Esophagus (tissue), 2 donors: ENCODE measurements at regions not wholly inside any gene's neighbourhood (a gene's known extent, or its start where the extent isn't known, plus 50 kb on each side); places are given as distances from the start of the nearest gene placed in this dataset.
"Not testable (repeated sequence)": the region's sequence is repeated elsewhere in the genome, so short reads cannot be mapped to it uniquely, and the experiment has no call there.

Source experiments
- H3K27ac ChIP-seq, 2 donors: one replicate each; pipeline ENCODE4 v1.5.1; 2013; ENCODE audit warnings: low read depth in 2 of 2, mild to moderate bottlenecking in 2 of 2, inconsistent platforms in 1 of 2, low read length in 1 of 2, moderate library complexity in 1 of 2
- H3K27me3 ChIP-seq, 2 donors: one replicate each; pipeline ENCODE4 v1.6.1; 2013; ENCODE audit warnings: low read length in 2 of 2, control low read depth in 1 of 2, mild to moderate bottlenecking in 1 of 2; ENCODE audit not compliant: insufficient read depth in 2 of 2, control insufficient read depth in 1 of 2
- H3K36me3 ChIP-seq, 2 donors: one replicate each; pipeline ENCODE4 v1.6.1; 2013; ENCODE audit warnings: low read length in 1 of 2; ENCODE audit not compliant: control insufficient read depth in 2 of 2, insufficient read depth in 2 of 2
- H3K4me1 ChIP-seq, 2 donors: one replicate each; pipeline ENCODE4 v1.6.1; 2013; ENCODE audit warnings: low read length in 1 of 2; ENCODE audit not compliant: control insufficient read depth in 2 of 2, insufficient read depth in 2 of 2
- H3K4me3 ChIP-seq, 2 donors: one replicate each; pipeline ENCODE4 v1.5.1; 2013; ENCODE audit warnings: low read length in 2 of 2, mild to moderate bottlenecking in 2 of 2, low read depth in 1 of 2, moderate library complexity in 1 of 2
- H3K9me3 ChIP-seq, 2 donors: one replicate each; pipeline ENCODE4 v1.6.1; 2013; ENCODE audit warnings: mild to moderate bottlenecking in 2 of 2, low read depth in 1 of 2, low read length in 1 of 2, moderate library complexity in 1 of 2; ENCODE audit not compliant: control insufficient read depth in 2 of 2, insufficient read depth in 1 of 2
- WGBS, 2 donors: extraction: QIAGEN DNeasy Blood & Tissue Kit; methylation state at CpG; one replicate each; pipeline ENCODE4 v1.1.7; 2013; 5-methylcytosine and 5-hydroxymethylcytosine counted together
- donor health status: healthy with polysubstance abuse.
- donor health status: Bipolar disorder and iron deficiency.

DNA sequence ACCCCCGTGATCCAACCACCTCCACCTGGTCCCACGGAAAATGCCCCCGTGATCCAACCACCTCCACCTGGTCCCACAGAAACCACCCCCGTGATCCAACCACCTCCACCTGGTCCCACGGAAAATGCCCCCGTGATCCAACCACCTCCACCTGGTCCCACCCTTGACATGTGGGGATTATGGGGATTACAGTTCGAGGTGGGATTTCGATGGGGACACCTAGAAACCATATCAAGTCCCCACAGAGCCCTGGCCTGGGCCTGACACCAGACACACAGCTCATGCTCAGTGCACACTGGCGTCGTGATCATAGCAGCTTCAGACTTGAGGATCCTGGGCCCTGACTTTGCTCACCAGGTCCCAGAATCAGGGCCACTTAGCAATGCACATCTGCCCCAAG lies 637.7 kb downstream of the TBC1D22A start:
- WGBS, 2 donors: 82 to 91% methylated on average over 9 of the region's 10 CpGs
- H3K9me3 ChIP-seq, H3K4me1 ChIP-seq, H3K27me3 ChIP-seq, H3K4me3 ChIP-seq, H3K36me3 ChIP-seq, H3K27ac ChIP-seq: not testable (repeated sequence)

- Histone ChIP-seq H3K4me1 (no peaks in the 10 kb centered on the region), H3K9me3 (no peaks in the 10 kb centered on the region), H3K27ac (no peak overlapping the region), H3K27me3 (no peaks in the 10 kb centered on the region), H3K4me3 (no peak overlapping the region), H3K36me3 (no peaks in the 10 kb centered on the region)
- 85 to 87% methylated on average over 21 of the region's 21 CpGs for WGBS, 2 donors
Measured at GRCh38 chr22:47398921-47399790, 636.7 kb downstream of the TBC1D22A start.

DNA sequence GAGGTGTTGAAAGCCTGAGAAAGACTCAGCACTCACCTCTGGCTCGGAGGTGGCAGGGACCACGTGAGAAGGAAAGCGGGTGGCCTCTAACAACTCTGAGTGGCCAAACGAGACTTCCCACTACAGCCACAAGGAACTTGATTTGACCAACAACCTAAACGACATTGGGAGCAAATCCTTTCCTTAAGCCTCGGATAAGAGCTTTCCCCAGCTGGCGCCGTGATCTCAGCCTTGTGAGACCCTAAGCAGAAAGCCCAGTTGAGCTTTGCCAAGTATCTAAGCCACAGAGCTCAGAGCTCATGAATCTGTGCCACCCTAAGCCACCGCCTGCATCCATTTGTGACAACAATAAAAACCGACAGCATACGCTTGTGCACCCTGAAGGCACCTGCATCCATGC lies 636.0 kb downstream of the TBC1D22A start:
- Histone ChIP-seq H3K27me3 (no peaks in the 10 kb centered on the region), H3K27ac (no peak overlapping the region), H3K4me1 (no peaks in the 10 kb centered on the region), H3K9me3 (no peaks in the 10 kb centered on the region), H3K4me3 (no peak overlapping the region), H3K36me3 (no peaks in the 10 kb centered on the region)
- 81 to 83% methylated on average over 11 of the region's 11 CpGs for WGBS, 2 donors

DNA sequence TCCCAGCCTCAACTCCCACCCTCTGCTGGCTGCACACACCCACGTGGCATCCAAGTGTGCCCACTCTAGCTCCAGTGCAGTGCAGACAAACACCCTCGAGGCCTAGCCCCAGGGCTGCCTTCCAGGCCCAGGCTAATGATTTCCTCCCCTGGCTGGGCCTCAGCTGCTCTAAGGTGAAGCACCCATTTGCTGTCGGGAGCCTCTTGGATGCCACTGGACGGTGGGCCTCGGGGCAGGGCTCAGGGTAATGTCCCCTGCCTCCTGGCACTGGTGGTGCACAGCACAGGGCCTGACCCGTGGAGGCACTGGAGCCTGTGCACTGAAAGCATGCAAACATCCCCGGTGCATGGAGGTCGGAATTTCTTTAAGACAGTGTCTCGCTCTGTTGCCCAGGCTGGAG lies 635.2 kb downstream of the TBC1D22A start:
- WGBS, 2 donors: 78 to 79% methylated on average over 9 of the region's 9 CpGs
- H3K36me3 ChIP-seq: no peaks in the 10 kb centered on the region

GRCh38 chr22:47396515-47396914 lies 634.1 kb downstream of the TBC1D22A start:
- WGBS, 2 donors: 85% methylated on average over 12 of the region's 12 CpGs
- Histone ChIP-seq H3K27me3 (no peaks in the 10 kb centered on the region), H3K36me3 (no peaks in the 10 kb centered on the region)

More for the DNA sequence above, 635.2 kb downstream of the TBC1D22A start:
- no peak overlapping the region for H3K4me3 ChIP-seq
- no peaks in the 10 kb centered on the region for H3K9me3 ChIP-seq
- H3K27ac ChIP-seq: no peak overlapping the region
- no peaks in the 10 kb centered on the region for H3K27me3 ChIP-seq
- H3K4me1 ChIP-seq: no peaks in the 10 kb centered on the region

DNA sequence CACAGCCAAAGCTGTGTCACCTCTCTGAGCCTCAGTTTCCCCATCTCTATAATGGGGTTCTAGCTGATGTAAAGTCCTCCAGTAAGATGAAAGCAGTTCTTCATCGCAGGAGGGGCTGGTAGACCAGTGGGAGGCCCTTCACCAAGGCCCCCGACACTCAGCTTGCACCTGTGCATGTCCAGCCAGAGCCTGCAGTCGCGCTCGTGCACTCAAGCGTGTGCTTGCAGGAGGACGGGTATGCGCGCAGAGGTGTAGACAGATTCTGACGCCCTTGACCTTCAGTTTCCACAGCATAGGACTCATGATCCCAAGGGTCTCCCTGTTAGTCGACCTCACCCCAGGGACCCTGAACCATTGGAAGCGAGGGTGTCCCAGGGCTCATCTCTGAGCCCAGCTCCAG lies 633.7 kb downstream of the TBC1D22A start:
- 86 to 92% methylated on average over 12 of the region's 12 CpGs for WGBS, 2 donors
- Histone ChIP-seq H3K4me3 (no peak overlapping the region), H3K36me3 (no peaks in the 10 kb centered on the region)

More at GRCh38 chr22:47396515-47396914, 634.1 kb downstream of the TBC1D22A start:
- Histone ChIP-seq H3K9me3 (no peaks in the 10 kb centered on the region), H3K4me1 (no peaks in the 10 kb centered on the region), H3K4me3 (no peak overlapping the region), H3K27ac (no peak overlapping the region)

DNA sequence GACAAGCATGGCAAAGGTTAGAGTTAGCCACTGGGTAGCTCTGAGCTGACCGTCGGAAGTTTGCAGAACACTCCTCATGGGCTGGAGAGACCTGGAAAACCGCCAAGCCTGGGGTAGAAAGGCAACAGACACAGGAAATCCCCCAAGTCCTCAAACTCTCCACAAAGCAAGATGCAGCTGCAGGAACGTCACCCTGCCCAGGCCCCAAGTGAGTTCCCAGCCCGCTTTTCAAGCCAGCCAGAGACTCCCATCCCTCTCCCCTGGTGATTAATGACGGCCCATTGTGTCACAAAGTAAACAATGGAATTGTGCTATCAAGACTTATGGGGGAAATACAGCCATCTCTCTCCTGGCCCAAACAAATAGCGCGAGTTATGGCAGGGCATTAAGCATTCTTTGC lies 633.0 kb downstream of the TBC1D22A start:
- H3K4me3 ChIP-seq: no peak overlapping the region
- 16 to 31% methylated on average over 8 of the region's 8 CpGs for WGBS, 2 donors
- H3K27ac ChIP-seq: no peak overlapping the region
- no peaks in the 10 kb centered on the region for H3K36me3 ChIP-seq
- H3K27me3 ChIP-seq: no peaks in the 10 kb centered on the region
- H3K9me3 ChIP-seq: no peaks in the 10 kb centered on the region
- no peaks in the 10 kb centered on the region for H3K4me1 ChIP-seq

More for the DNA sequence above, 633.7 kb downstream of the TBC1D22A start:
- Histone ChIP-seq H3K4me1 (no peaks in the 10 kb centered on the region), H3K9me3 (no peaks in the 10 kb centered on the region), H3K27ac (no peak overlapping the region), H3K27me3 (no peaks in the 10 kb centered on the region)

DNA sequence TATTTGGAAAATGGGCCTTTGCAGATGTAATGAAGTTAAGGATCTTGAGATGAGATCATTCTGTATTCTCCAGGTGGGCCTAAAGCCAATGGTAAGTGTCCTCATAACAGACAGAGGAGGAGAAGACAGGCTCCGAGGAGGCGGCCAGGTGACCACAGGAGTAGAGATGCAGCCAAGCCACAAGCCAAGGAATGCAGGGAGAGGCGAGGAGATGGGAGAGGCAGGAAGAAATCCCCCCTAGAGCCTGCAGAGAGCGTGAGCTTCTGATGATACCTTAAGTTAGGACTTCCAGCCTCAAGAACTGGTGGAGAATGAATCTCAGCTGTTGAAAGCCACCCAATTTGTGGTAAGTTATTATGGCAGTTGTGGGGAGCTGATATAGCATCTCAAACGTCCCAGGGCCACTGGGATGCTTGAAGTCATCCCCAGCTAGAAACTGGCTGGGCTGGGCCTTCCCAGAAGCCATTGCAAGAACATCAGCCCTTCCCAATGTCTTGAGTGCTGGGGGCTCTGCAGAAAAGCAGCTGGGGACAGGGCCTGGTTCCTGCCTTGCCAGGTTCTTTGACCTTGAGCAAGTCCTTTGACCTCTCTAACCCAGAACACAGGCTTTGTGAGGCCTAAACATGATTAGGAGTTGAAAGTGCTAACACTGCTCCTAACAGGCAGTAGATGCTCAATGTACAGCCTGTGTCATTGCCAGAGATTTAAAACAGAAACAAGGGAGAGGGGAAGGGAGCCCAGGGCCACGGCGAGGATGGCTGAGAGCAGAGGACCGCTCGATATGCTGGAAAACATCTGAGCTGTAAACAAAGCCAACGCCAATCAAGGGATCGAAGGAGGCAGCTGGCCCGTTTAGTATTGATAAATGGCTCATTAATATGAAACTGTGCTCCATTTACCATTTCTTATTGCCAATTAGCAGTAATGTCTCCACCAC lies 632.3 kb downstream of the TBC1D22A start:
- whole genome bisulfite sequencing, 2 donors: 67 to 73% methylated on average over 12 of the region's 12 CpGs
- no peaks in the 10 kb centered on the region for H3K9me3 ChIP-seq
- no peak overlapping the region for H3K4me3 ChIP-seq
- no peaks in the 10 kb centered on the region for H3K36me3 ChIP-seq
- H3K4me1 ChIP-seq: no peaks in the 10 kb centered on the region
- no peak overlapping the region for H3K27ac ChIP-seq
- H3K27me3 ChIP-seq: no peaks in the 10 kb centered on the region

DNA sequence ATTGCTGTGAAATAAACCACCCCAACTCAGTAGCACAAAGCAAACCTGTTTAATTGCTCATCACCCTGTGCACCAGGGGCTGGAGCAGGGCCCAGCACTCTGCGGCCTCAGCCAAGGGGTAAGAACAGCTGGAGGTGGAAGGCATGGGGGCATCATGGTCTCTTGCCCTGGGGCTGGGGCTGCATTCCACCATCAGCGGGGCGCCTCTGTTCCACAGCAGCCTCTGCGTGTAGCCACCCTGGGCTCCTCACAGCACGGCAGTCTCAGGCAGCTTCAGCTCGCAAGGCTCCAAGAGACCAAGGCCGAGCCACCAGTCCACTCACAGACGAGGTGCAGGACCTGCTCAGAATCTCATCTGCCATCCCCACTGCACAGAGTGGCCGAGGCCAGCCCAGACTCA lies 630.7 kb downstream of the TBC1D22A start:
- Histone ChIP-seq H3K36me3 (no peaks in the 10 kb centered on the region), H3K4me1 (no peaks in the 10 kb centered on the region), H3K27me3 (peaks cover 0 to 1% of the 10 kb centered on the region in 2 donors), H3K4me3 (no peak overlapping the region), H3K9me3 (no peaks in the 10 kb centered on the region), H3K27ac (no peak overlapping the region)
- 84 to 92% methylated on average over 9 of the region's 9 CpGs for WGBS, 2 donors
